CD4-positive, alpha-beta T cell treated with Interleukin-10 for 1 hour (primary cell): ENCODE measurements at regions not wholly inside any gene's neighbourhood (a gene's known extent, or its start where the extent isn't known, plus 50 kb on each side); places are given as distances from the start of the nearest gene placed in this dataset.

Experiments used
- DNase-seq: peaks from one replicate; pipeline ENCODE4 v3.0.0-alpha.2; 2020

DNA sequence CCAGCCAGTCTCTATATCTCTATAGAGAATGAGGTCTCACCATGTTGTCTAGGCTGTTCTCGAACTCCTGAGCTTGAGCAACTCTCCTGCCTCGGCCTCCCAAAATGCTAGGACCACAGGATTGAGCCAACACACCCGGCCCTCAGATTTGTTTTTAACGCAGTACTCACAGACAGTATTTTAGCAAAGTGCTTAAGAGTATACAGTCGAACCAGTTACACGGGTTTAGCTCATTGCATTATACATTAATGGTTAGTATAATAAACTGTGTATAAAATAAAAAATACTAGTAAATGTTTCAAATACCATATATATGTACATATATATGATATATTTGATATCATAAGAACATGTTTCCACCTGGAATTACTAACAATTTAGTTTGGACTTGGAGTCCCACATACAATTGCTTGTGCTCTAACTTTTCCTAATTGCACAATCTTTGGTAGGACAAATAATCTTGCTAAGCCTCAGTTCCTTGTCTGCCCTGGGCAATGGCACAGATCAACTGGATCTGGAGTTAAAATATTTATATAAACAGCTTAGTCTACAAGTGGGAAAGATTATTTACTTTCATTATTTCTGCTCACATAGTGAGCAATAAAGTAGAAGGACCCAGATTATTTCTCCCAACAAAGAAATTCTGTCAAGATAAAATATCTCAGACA is 508.9 kb upstream of the LRATD1 start:
- DNase-seq, result no peak

DNA sequence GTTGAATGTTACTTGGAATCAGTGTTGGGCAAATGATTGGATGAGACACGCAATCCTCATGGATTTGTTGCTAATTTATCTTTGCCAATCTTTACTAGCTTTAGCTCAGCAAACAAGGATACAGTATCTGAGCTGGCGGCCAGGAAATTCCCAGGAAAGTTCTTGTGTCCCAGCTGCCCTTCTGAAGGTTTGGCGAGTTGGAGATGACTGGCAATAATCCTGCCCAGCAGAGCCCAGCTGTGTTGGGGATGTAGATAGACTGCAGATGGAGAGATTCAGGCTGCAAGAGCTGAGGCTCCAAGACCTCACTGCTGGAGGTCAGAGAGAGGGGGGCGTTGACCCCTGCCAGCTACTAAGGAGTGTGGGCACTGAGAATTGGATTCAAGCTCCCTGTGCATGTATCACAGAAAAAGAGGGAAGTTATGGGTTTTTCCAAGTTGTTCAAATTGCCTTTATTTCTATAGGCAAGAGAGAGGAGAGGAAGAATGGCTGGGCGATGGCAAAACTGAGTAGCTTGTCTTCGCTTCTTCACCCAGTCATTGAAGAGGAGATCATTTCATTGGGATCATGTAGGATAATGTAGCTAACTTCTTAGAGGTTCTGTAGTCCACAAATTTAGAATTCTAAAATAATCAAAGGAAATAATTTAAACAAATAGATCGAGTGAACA is 506.8 kb upstream of the LRATD1 start:
- DNase-seq, result no peak

DNA sequence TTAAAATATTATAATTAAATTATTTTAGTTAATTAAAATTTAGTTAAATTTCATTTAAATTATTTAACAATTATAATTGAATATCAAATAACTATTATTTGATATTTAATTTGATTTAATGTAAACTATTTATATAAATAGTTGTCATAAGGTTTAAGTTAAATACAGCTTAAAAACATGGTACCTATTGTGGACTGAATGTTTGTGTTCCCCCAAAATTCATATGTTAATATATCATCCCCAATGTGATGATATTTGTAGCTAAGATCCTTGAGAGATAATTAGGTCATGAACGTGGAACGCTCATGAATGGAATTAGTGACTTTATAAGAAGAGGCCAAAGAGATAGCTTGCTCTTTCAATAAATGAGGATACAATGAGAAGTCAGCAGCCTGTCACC is 505.7 kb upstream of the LRATD1 start:
- no peak for DNase-seq

DNA sequence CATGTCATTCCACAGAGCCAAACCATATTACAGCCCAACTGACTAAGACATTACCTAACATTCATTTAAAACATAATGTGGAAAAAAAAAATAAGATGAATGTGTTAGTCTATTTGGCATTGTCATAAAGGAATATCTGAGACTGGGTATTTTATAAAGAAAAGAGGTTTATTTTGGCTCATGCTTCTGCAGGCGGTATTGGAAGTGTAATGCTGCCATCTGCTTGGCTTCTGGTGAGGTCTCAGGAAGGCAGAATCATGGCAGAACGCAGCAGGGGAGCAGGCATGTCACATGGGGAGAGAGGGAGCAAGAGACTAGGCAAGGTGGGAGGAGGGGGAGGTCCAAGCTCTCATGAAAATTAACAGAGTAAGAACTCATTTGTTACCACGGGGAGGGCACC is 504.8 kb upstream of the LRATD1 start:
- no peak for DNase-seq

DNA sequence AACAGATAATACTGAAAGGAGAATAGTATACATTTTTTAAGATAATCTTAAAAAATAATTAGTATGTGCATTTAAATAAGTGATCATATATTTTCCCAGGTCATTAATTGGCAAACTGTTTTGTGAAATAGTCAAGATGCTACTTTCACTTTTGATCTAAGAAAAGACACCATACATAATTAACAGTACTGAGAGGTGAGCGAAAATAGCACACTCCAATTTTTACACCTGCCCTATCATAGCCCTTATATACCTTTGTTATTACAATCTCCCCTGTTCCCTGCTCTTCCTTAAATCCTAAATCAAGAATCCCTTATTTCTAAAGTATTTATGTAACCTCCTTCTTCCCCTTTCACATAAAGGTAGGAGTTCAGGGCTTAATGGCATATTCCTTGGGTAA is 500.1 kb upstream of the LRATD1 start:
- no peak for DNase-seq

DNA sequence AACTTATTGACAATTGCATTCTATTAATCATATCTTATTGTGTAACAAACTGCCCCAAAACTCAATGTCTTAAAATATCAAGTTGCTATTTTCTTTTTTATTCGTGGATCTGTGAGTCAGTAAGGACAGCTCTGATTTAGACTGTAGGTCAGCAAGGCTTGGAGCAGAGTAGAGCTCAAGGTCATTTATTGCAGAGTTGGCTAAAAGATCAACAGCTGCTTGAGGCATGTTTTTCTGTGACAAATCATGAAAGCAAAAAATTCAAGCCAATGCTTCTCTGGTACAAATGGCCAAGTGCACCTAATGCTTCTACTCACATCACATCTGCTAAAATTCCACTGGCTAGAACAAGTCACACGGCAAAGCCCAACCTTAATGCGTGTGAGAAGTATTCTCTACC is 497.7 kb upstream of the LRATD1 start:
- DNase-seq, result no peak

DNA sequence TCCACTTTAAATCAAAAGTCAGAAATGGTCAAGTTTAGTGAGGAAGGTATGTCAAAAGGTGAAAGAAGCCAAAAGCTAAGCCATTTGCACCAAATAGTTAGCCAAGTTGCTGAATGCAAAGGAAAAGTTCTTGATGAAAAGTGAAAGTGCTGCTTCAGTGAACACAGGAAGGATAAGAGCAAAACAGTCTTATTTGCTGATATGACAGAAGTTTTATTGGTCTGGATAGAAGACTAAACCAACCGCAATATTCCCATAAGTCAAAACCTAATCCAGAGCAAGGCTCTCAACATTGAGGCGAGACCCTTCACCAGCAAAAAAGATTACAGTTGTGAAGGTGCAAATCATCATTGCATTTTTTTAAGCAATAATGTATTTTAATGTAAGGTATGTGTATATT is 496.5 kb upstream of the LRATD1 start:
- no peak for DNase-seq

DNA sequence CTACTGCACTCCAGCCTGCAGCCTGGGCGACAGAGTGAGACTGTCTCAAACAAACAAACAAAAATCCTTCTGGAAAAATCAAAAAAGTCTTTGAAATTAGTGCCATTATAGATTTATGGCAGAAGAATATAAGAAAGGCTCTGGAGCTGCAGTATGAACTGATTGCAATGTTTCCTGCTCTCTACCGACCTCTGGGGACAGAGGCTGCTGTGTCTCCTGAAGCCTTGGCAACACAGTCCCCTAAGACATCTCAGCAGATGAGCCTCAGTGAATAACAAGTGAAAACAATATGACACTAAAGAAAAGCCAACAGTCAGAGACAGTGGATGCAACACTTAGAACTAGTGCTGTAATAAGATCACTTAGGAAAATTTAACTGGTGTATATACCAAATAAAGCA is 494.9 kb upstream of the LRATD1 start:
- DNase-seq, result no peak

DNA sequence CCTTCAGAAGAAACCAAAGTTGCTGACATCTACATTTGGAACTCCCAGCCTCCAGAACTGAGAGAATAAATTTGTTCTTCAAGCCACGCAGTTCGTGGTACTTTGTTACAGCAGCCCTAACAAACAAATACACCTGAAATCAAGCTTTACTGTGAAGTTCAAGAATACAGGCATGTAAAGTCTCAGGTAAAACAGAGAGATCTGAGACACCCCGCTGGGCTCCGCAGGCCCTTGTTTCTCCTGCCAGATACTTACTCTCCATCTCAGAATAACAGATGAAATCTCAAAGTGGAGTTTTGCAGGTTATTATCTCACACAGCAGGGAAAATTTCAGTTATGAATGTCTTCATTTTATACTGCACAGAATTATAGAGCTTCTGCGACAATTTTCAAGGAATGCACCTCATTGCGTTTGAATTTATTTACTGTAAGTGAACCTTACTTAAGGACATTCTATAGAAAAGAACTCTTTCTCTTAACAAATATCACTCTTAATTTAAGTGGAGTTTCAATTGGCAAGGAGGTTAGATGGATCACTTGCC is 492.4 kb upstream of the LRATD1 start:
- no peak for DNase-seq

DNA sequence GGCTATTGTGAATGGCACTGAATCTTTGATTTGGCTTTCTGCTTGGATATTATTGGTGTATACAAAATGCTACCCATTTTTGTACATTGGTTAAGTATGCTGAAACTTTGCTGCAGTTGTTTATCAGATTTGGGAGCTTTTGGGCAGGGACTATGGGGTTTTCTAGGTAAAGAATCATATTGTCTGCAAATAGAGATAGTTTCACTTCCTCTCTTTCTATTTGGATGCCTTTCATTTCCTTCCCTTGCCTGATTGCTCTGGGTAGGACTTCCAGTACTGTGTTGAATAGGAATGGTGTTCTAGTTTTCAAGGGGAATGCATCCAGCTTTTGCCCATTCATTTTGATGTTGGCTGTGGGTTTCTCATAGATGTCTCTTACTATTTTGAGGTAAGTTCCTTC is 489.1 kb upstream of the LRATD1 start:
- DNase-seq, result no peak

DNA sequence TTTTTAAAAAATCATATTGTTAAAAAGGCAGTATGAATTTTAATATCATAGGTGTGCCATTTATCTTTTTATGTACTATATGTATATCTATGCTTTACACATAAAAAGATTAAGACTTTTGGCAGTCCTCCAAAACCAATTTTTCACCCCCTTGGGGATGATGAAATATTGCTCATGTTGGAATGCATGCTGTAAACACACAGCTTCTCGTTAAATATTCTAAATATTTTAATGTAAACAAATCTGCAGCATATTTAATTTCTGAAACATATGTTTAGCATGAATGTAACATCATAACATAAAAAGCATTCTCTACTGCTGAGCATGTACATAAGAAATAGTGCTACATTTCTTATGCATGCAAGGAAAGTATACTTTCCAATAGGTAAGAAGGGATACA is 484.3 kb upstream of the LRATD1 start:
- no peak for DNase-seq

DNA sequence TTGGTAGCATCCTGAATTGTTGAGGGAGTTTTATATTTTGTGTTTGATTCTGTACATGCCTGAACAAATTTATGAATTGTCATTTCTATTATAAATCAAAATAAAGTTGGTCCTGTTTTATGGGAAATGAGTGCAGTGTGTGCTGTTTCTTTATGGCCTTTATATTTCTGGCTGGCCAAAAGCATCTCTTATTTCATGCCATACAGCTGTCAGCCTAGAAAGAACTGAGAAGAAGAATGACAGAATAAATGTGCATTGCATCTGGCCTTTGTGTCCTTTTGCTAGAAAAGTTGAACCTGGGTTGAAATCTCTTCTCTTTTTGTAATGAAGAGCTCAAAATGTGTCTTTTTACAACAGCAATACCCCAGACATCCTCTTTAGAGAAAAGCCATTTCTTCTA is 474.7 kb upstream of the LRATD1 start:
- no peak for DNase-seq

DNA sequence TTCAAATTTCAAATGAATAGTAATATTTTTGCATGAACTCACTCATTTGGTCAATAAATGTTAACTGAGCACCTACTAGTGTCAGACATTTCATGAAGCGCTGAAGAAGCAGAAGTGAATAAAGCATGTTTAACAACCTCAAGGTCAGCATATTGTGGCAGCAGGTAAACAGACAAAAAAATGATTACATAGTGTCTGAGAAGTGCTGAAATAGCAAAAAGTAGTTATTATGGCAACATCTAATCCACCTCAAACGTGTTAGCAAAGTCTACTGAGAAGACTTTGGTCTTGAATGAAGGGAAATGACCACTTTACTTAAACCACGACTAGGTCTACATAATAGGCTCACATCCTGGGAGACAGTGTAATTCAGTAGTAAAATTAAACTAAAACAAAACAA is 452.2 kb upstream of the LRATD1 start:
- no peak for DNase-seq

DNA sequence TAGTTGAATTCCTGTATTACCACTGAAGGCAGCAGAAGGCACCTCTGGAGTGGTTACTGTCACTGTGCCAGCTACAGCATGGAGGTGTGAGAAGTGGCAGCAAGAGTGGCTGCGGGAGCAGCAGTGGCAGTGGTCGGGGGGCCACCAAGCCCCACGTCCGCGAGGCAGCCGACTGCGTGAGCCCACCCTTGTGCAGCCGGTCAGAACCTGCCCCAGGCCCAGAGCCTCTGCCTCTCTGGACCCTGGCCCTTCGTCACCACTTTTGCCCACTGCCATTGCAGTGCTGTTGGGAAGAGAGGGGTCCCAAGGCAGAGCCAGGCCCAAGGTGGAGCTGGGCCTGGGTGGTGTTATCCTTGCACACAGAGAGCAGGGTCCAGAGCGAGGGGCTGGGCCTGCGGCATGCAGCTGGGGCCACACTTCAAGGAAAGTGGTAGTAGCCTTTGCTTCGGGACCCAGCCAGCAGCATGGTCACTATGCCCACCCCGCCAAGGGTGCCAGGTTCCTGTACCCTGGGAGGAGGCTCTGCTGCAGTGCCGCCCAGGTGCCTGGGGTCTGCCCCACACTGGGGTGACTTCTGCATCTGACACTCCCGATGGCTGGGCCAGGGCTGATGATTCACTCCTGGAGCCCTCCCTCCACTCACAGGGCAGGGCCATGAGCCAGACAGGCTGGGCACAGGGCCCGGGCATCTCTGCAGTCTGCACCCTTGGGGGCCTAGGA is 450.1 kb upstream of the LRATD1 start:
- DNase-seq, result no peak

DNA sequence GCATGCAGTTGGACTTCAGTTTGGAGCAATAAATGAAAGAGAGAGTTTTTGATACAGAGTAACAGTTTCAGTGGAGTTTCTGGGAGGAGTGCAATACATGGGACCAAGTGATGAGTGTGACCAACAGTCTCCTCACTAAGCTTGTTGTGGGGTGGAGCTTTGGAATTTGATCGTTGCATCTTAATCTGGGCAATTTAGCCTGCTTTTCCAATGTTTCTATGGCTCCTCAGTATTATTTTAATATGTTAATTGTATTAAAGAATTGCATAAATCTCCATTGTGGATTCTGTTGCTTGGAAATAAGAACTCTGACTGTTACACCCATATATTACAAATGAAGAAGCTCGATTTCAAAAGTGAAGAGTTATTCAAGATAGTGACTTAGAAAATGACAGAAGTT is 446.6 kb upstream of the LRATD1 start:
- no peak for DNase-seq

DNA sequence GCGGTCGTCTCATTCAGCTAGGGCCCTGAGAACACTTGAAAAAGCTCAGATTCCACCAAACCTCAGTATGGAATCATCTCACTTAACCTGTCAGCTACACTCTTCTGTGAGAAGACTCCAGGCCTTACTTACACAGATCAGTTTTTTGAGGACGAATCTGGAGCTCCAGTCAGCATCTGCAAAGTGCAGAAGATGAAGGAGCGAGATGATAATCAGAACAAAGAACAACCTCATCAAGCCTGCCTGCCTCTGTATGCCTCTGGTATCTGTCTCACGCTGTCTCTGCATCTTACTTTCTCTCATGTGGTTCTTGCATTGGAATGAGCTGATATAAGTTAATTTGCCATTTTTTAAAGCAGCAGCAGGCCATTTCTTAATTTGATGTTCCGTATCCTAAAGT is 444.1 kb upstream of the LRATD1 start:
- DNase-seq, result no peak

DNA sequence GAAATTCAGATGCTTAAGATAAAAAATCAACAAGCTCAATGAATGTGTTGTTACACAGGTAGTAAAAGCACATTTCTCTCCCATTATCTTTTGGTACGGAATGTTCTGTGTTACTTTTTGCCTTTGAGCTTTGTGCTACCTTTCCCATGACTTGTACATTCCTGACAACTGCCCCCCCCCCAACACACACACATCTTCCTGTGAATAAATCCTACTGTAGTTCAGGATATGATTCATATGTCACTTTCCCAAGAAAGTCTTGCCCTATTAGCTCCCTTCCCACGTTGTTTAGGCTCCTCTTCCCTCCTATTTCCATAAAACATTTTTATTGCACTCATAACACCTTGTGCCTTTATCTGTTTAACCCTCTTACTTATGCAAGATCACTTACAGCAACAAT is 442.6 kb upstream of the LRATD1 start:
- DNase-seq, result no peak

DNA sequence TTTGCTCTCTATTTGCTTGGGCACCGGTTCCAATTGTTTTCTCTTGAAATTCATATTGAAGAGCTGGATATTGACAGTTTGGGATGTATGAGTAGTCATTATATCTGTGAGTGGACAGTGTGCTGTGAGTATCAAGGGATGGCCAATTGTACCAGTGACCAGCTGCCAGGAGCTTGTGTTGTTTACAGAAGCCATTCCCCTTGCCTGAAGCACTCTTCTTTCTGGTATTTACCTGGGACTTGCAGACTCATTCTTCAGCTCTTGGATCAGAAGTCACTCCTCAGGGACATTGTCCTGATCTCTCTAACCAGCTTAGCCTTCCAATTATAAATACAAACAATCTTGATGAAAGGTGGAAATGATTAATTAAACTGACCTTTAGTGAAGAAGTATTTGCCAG is 438.3 kb upstream of the LRATD1 start:
- DNase-seq, result no peak

DNA sequence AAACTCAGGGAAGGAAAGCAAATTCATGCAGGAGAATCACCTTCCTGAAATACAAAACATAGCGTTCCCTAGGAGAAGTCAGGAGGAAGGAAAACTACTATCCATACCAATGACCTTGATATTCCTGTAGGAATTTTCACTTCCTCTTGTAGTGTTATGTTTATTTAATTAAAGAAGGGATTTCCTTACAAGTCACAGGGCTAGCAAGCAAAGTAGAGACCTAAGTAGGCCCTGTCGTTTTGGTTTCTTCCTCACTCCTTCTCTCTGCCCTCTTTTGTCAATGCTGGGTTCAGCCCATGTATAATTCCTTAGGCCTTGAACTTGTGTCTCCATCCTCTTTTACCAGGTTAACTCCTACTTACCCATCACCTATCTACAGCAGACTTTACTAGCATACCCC is 435.2 kb upstream of the LRATD1 start:
- no peak for DNase-seq

DNA sequence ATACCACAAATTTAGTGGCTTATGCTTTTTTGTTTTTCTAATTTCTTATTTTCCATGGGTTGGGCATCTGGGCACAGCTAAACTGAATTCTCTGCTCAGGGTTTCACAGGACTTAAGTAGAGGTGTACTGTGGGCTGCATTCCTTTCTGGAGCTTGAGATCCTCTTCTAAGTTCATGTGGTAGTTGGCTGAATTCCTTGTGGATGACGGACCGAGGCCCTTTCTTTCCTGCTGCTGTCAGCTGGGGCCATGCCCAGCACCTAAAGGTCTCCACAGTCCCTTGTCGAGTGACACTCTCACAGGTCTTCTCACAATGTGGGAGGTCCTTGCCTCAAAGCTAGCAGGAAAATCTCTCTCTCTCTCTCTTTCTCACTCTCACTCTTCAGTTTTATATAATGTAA is 433.5 kb upstream of the LRATD1 start:
- DNase-seq, result no peak

DNA sequence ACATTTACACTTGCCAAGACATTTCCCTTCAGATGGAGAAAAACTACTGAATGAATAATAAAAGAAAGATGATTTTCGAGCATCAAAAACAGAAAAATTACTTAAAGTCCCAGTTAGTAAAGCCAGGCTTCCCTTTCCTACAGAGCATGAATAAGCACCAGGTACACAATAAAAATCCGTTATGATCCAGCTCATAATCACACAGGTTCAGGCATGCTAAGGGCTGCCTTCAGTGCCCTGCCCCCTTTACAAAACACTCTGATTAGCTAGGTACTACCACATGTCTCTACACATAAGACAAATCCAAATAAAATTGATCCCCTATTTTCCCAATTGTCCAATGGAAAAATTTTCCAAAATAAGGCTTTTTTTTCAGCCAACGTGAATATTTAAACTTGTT is 413.2 kb upstream of the LRATD1 start:
- DNase-seq, result no peak

DNA sequence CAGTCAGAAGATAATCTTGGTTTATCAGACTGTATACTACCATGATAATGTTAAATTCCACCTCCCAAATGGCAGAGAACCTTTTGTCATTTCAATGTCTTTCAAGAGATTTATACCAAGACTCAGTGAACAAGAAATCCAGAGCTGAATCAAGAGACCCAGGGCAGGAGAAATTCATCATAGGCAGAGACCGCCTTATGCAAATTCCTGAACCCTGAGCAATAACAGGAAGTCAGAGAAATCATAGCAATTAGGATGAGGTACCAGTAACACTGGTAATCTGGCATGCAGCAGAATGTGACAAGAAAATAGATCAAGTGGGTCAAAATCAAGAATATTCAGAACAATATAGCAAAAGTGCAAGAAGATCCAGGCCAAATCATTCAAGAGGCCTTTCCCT is 412.4 kb upstream of the LRATD1 start:
- DNase-seq, result no peak

DNA sequence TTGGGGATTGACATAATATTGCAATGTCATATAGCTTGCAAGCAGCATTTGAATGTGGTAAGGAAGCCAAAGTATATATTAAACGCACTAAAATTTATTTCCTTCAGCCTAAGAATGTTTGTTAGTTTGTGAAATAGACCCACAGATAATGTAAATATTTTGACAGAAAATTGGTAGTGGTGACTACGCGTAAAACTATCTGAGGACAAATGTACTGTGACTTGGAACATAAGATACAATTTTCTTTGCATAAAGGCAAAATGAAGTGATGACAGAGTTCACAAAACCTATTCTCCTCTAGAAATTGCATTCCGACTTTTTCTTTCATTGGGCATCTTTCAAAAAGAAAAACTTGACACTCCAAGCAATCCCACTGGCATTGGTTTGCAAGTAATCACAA is 411.1 kb upstream of the LRATD1 start:
- no peak for DNase-seq

DNA sequence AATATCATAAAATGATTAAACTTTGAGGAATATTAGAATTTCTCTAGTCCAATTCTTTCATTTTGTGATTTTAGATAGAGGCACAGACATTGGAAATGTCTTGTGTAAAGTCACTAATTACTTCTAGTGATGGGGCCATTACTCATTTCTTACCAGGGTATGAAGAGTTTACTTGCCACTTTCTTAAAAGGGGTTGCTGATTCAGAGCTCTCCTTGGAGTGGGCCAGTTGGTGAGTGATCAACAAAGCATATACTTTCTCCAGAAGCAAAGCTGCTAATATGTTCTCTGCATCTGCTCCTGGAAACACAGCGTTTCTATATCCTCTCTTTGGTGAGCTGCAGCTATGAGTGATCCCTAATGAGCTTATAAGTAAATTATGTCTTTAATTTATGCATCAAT is 408.9 kb upstream of the LRATD1 start:
- no peak for DNase-seq
